GM12878 (cell line): ENCODE measurements at regions not wholly inside any gene's neighbourhood (a gene's known extent, or its start where the extent isn't known, plus 50 kb on each side); places are given as distances from the start of the nearest gene placed in this dataset.

ENCODE experiments used
- ATAC-seq: fragments of 200-7000 bp; cut with Tn5 transposase; 3 replicates; pipeline ENCODE4 v1.9.1; 2020; ENCODE audit warnings: mild to moderate bottlenecking, moderate library complexity
- BruUV-seq: library from RNA; stranded (reverse); fragments of 400-500 nt; replicated peaks from 2 replicates; lab custom pipeline; 2021; lab: Mats Ljungman, UMichigan
- CTCF ChIA-PET: fragments of 300-600 bp; sonication (Branson Sonifier 250); formaldehyde crosslinking; extraction: SDS; loops from one replicate; lab custom pipeline; 2021; ENCODE audit warnings: inconsistent platforms; lab: Yijun Ruan, JAX
- POLR2A ChIA-PET: fragments of 350-600 bp; formaldehyde crosslinking; extraction: SDS; loops from one replicate; lab custom pipeline; 2021; ENCODE audit warnings: inconsistent platforms; lab: Charles Lee
- RAD21 ChIA-PET: fragments of 300-600 bp; sonication (Branson Sonifier 250); formaldehyde crosslinking; loops from one replicate; lab custom pipeline; 2023; ENCODE audit warnings: antibody characterized with exemption; ENCODE audit not compliant: unreplicated experiment; lab: Charles Lee
- SMC1A ChIA-PET: fragments of 300-600 bp; sonication (Branson Sonifier 250); formaldehyde crosslinking; loops from one replicate; lab custom pipeline; 2023; ENCODE audit not compliant: unreplicated experiment, uncharacterized antibody; lab: Charles Lee
- DNase-seq: peaks from one replicate; pipeline ENCODE4 v3.0.0-alpha.2; 2011; ENCODE audit warnings: low read depth, low spot score
- FAIRE-seq: peaks from 3 replicates; lab custom pipeline; 2011; peaks lifted over from hg19 to GRCh38; lab: Jason Lieb, UNC
- H2AFZ ChIP-seq: 2 replicates; pipeline ENCODE4 v1.6.0; 2011; ENCODE audit warnings: low read depth, low read length, control low read depth; ENCODE audit not compliant: control insufficient read depth
- H3K27ac ChIP-seq: 2 replicates; pipeline ENCODE4 v1.5.1; 2011; ENCODE audit warnings: control low read depth; ENCODE audit not compliant: control insufficient read depth, insufficient read depth
- H3K27me3 ChIP-seq, 2 experiments: replicated peaks in 1 of 2; 2 replicates each; pipeline versions ENCODE4 v1.6.0 to v1.6.1; 2011; ENCODE audit warnings: low read length in 1 of 2; ENCODE audit not compliant: control insufficient read depth in 2 of 2, insufficient read depth in 2 of 2
- H3K36me3 ChIP-seq, 2 experiments: 2 replicates each; pipeline ENCODE4 v1.5.1; 2011; ENCODE audit warnings: low read length in 1 of 2; ENCODE audit not compliant: control insufficient read depth in 2 of 2, insufficient read depth in 2 of 2
- H3K4me1 ChIP-seq: 2 replicates; pipeline ENCODE4 v1.6.1; 2011; ENCODE audit warnings: mild to moderate bottlenecking, low read length, moderate library complexity, mixed read lengths; ENCODE audit not compliant: control insufficient read depth, insufficient read depth
- H3K4me2 ChIP-seq: 2 replicates; pipeline ENCODE4 v1.6.0; 2011; ENCODE audit warnings: control low read depth; ENCODE audit not compliant: control insufficient read depth, insufficient read depth
- H3K4me3 ChIP-seq: fragments of 200-600 bp; sonication (generic); 2 replicates; pipeline ENCODE4 v1.5.1; 2016
- H3K79me2 ChIP-seq: 2 replicates; pipeline ENCODE4 v1.6.0; 2011; ENCODE audit warnings: low read length; ENCODE audit not compliant: control insufficient read depth, insufficient read depth
- H3K9ac ChIP-seq: 2 replicates; pipeline ENCODE4 v1.8.0; 2011; ENCODE audit warnings: low read length, control low read depth, mixed read lengths; ENCODE audit not compliant: control insufficient read depth, insufficient read depth
- H3K9me3 ChIP-seq: replicated peaks from 3 replicates; pipeline ENCODE4 v1.5.1; 2011; ENCODE audit warnings: mild to moderate bottlenecking, low read length; ENCODE audit not compliant: control insufficient read depth, insufficient read depth
- H4K20me1 ChIP-seq: 2 replicates; pipeline ENCODE4 v1.6.0; 2011; ENCODE audit not compliant: control insufficient read depth, insufficient read depth
- BHLHE40 ChIP-seq, 2 experiments: fragments of 450-650 bp in 1 of 2; IDR thresholded peaks; 2 replicates each; pipeline ENCODE4 v1.6.1; 2011 to 2017; ENCODE audit warnings: low read depth in 2 of 2, borderline replicate concordance in 1 of 2, improper control_type of control experiment in 1 of 2, low read length in 1 of 2, mild to moderate bottlenecking in 1 of 2
- BRCA1 ChIP-seq: IDR thresholded peaks from 2 replicates; pipeline ENCODE4 v1.6.1; 2011; ENCODE audit warnings: low read depth, low read length, improper control_type of control experiment
- FOXK2 ChIP-seq: fragments of 450-650 bp; IDR thresholded peaks from 2 replicates; pipeline ENCODE4 v1.6.1; 2017; ENCODE audit warnings: mild to moderate bottlenecking, moderate library complexity
- NFYB ChIP-seq: IDR thresholded peaks from 2 replicates; pipeline ENCODE4 v1.6.1; 2011; ENCODE audit warnings: low read depth, mild to moderate bottlenecking, low read length, improper control_type of control experiment, moderate library complexity; ENCODE audit not compliant: insufficient read depth
- NR2C2 ChIP-seq: IDR thresholded peaks from 2 replicates; pipeline ENCODE4 v1.6.1; 2011; ENCODE audit warnings: borderline replicate concordance, low read depth; ENCODE audit not compliant: control insufficient read depth, insufficient read length
- PAX8 ChIP-seq: fragments of 450-650 bp; IDR thresholded peaks from 2 replicates; pipeline ENCODE4 v1.6.1; 2017; ENCODE audit warnings: mild to moderate bottlenecking, moderate library complexity
- SUPT20H ChIP-seq: IDR thresholded peaks from 2 replicates; pipeline ENCODE4 v1.6.1; 2011; ENCODE audit warnings: low read depth, mild to moderate bottlenecking, low read length, moderate library complexity, borderline replicate concordance; ENCODE audit not compliant: control insufficient read depth
- WGBS: methylation state at CpG from one replicate; pipeline ENCODE4 v1.1.6; 2016; ENCODE audit warnings: low lambda C conversion rate; ENCODE audit not compliant: insufficient replicate concordance, insufficient coverage; ENCODE audit errors: missing lambda C conversion rate; 5-methylcytosine and 5-hydroxymethylcytosine counted together
- in situ Hi-C: fragments of 300-500 bp; cut with MboI; formaldehyde crosslinking; loops from 9 replicates; pipeline ENCODE4 v1.14.3; 2018; ENCODE audit warnings: mixed read lengths
- intact Hi-C: fragments of 100-400 bp; cut with micrococcal nuclease; formaldehyde crosslinking; loops from one replicate; pipeline ENCODE4 v1.14.2; 2022; ENCODE audit not compliant: unreplicated experiment
- TF ChIP-seq, protein P1 (sequence below): fragments of 450-650 bp; IDR thresholded peaks from 2 replicates; pipeline ENCODE4 v1.6.1; 2017; ENCODE audit warnings: low read depth, mild to moderate bottlenecking, moderate library complexity
- TF ChIP-seq, protein P2 (sequence below): IDR thresholded peaks from 2 replicates; pipeline ENCODE4 v1.6.1; 2012; ENCODE audit warnings: low read depth, low read length, improper control_type of control experiment
- TF ChIP-seq, protein P3 (sequence below), 3 experiments: IDR thresholded peaks in 2 of 3; conservative IDR thresholded peaks in 1 of 3; 2 replicates each; pipeline ENCODE4 v1.5.1; 2011; ENCODE audit warnings: low read depth in 3 of 3, low read length in 3 of 3, mild to moderate bottlenecking in 3 of 3, control low read depth in 2 of 3, moderate library complexity in 2 of 3, inconsistent platforms in 1 of 3, mixed read lengths in 1 of 3; ENCODE audit not compliant: control insufficient read depth in 2 of 3, insufficient read depth in 1 of 3; ENCODE audit errors: extremely low read depth in 1 of 3

DNA sequence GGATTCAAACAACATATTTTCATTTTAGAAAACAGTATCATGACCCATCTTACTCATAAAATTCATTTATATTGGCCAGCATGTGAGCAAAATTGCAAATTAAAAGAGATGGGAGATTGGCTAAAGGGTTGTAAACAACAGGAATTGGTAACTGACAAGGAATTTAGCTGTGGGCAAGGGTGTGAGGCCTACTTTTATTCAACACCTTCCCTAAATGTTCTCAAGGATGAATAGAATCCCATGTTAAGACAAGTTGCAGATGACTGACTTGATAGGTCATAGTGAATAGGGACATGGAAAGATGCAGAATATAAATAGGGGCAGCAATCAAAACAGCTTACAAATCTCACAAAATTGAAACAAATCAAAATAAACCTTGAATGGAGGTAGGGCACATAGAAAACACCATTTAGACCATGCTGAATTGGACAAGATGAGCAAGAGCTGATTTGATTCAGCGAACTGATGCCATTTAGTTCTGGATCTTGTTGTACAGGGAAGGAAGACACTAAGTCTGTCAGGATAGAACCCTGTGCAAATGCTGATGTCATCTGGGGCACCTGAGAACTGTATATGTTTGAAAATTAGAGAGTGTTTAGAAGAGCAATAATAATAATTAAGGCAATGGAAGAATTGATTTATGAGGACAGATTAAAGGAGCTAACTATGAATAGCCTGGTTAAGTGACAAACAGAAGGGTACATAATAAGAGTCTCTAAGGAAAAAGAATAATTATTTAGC is 509.7 kb downstream of the ZEB2 start:
- no peak for DNase-seq
- in situ Hi-C loops = no loop called here
- Histone ChIP-seq H3K36me3 (no peaks in the 10 kb centered on the region), H3K79me2 (no peaks in the 10 kb centered on the region), H4K20me1 (no peaks in the 10 kb centered on the region), H3K4me1 (no peaks in the 10 kb centered on the region), H3K27ac (no peak overlapping the region), H3K4me2 (no peak overlapping the region), H3K9me3 (no peaks in the 10 kb centered on the region), H3K4me3 (no peak overlapping the region), H2AFZ (no peak overlapping the region), H3K27me3 (no peaks in the 10 kb centered on the region), H3K9ac (no peak overlapping the region)
- no peak for FAIRE-seq
- CTCF ChIA-PET = interaction anchor here (0.6 to 1.7 kb wide), 5 partner anchors 10 to 417 kb away, joined by 3 to 6 read pairs (median 3); no protein-coding TSS in a partner anchor
- SMC1A ChIA-PET = interaction anchor here (0.6 to 1.9 kb wide), 7 partner anchors 8 to 275 kb away, joined by 3 to 6 read pairs (median 3); no protein-coding TSS in a partner anchor
- 92% methylated on average over 1 of the region's 1 CpG for WGBS
- TF ChIP-seq NFYB (no peak), BRCA1 (no peak)
- RAD21 ChIA-PET = interaction anchor here (0.6 to 1.4 kb wide), 2 partner anchors 18 to 58 kb away, joined by 3 to 4 read pairs; no protein-coding TSS in a partner anchor
- no peak for ATAC-seq
- POLR2A ChIA-PET = interaction anchor here (0.7 to 1.0 kb wide), 2 partner anchors 73 to 164 kb away, joined by 3 to 4 read pairs; no protein-coding TSS in a partner anchor
- no TSS peak for BruUV-seq
- intact Hi-C loops = no loop called here

DNA sequence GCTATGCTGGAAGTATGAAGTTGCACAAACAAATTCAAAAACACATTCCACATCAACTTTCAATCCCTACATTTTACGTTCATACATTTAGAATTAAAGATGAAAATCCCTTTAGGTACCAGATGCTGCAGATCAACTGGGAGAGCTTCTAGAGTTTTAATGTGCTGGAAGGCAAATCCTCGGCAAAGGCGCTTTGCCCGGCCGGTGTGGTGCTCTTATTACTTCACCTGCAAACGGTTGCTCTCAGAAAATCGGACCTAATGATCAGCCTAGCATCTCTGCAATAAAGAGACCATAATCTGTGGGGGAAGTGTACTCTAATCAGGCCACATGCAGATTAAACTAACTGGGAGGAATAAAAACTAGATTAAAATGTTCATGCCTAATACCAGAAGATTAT is 513.8 kb downstream of the ZEB2 start:
- BruUV-seq = no TSS peak
- RAD21 ChIA-PET = no interaction called here
- POLR2A ChIA-PET = no interaction called here
- 100% methylated on average over 7 of the region's 7 CpGs for WGBS
- H3K79me2 ChIP-seq = no peaks in the 10 kb centered on the region
- H3K36me3 ChIP-seq = no peaks in the 10 kb centered on the region
- no peaks in the 10 kb centered on the region for H3K4me1 ChIP-seq
- intact Hi-C loops = no loop called here
- no peak overlapping the region for H3K27ac ChIP-seq
- H3K4me2 ChIP-seq = no peak overlapping the region
- no peak overlapping the region for H3K9ac ChIP-seq
- SMC1A ChIA-PET = interaction anchor here (0.8 to 2.0 kb wide), 2 partner anchors 11 to 243 kb away, joined by 4 to 6 read pairs; no protein-coding TSS in a partner anchor
- in situ Hi-C loops = no loop called here
- ATAC-seq (no peak), DNase-seq (no peak), FAIRE-seq (no peak)
- no peak overlapping the region for H2AFZ ChIP-seq
- CTCF ChIA-PET = interaction anchor here (1.1 kb wide), 1 partner anchor 17 kb away, joined by 3 read pairs; no protein-coding TSS in a partner anchor
- H4K20me1 ChIP-seq = no peaks in the 10 kb centered on the region
- H3K27me3 ChIP-seq = no peaks in the 10 kb centered on the region
- H3K4me3 ChIP-seq = no peak overlapping the region
- no peaks in the 10 kb centered on the region for H3K9me3 ChIP-seq
- TF ChIP-seq BHLHE40 (IDR thresholded peaks at IDR 0.05; ENCODE audit: borderline replicate concordance in 1 of 2, low read depth in 2 of 2, low read length in 1 of 2) = no peak
- no peak for TF ChIP-seq NR2C2
- TF ChIP-seq, protein P1, sequence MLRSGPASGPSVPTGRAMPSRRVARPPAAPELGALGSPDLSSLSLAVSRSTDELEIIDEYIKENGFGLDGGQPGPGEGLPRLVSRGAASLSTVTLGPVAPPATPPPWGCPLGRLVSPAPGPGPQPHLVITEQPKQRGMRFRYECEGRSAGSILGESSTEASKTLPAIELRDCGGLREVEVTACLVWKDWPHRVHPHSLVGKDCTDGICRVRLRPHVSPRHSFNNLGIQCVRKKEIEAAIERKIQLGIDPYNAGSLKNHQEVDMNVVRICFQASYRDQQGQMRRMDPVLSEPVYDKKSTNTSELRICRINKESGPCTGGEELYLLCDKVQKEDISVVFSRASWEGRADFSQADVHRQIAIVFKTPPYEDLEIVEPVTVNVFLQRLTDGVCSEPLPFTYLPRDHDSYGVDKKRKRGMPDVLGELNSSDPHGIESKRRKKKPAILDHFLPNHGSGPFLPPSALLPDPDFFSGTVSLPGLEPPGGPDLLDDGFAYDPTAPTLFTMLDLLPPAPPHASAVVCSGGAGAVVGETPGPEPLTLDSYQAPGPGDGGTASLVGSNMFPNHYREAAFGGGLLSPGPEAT = no peak
- TF ChIP-seq, protein P2, sequence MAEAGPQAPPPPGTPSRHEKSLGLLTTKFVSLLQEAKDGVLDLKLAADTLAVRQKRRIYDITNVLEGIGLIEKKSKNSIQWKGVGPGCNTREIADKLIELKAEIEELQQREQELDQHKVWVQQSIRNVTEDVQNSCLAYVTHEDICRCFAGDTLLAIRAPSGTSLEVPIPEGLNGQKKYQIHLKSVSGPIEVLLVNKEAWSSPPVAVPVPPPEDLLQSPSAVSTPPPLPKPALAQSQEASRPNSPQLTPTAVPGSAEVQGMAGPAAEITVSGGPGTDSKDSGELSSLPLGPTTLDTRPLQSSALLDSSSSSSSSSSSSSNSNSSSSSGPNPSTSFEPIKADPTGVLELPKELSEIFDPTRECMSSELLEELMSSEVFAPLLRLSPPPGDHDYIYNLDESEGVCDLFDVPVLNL = no peak
- no peak for TF ChIP-seq SUPT20H
- TF ChIP-seq FOXK2 = no peak
- TF ChIP-seq, protein P3, sequence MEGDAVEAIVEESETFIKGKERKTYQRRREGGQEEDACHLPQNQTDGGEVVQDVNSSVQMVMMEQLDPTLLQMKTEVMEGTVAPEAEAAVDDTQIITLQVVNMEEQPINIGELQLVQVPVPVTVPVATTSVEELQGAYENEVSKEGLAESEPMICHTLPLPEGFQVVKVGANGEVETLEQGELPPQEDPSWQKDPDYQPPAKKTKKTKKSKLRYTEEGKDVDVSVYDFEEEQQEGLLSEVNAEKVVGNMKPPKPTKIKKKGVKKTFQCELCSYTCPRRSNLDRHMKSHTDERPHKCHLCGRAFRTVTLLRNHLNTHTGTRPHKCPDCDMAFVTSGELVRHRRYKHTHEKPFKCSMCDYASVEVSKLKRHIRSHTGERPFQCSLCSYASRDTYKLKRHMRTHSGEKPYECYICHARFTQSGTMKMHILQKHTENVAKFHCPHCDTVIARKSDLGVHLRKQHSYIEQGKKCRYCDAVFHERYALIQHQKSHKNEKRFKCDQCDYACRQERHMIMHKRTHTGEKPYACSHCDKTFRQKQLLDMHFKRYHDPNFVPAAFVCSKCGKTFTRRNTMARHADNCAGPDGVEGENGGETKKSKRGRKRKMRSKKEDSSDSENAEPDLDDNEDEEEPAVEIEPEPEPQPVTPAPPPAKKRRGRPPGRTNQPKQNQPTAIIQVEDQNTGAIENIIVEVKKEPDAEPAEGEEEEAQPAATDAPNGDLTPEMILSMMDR (IDR thresholded peaks at IDR 0.05 in 2 of 3, conservative IDR thresholded peaks at IDR 0.05 in 1 of 3; ENCODE audit: control insufficient read depth in 2 of 3, extremely low read depth in 1 of 3, insufficient read depth in 1 of 3, low read depth in 3 of 3, low read length in 3 of 3) = no peak
- no peak for TF ChIP-seq PAX8
